ENCODE measurements at regions not wholly inside any gene's neighbourhood (a gene's known extent, or its start where the extent isn't known, plus 50 kb on each side); places are given as distances from the start of the nearest gene placed in this dataset.

DNA sequence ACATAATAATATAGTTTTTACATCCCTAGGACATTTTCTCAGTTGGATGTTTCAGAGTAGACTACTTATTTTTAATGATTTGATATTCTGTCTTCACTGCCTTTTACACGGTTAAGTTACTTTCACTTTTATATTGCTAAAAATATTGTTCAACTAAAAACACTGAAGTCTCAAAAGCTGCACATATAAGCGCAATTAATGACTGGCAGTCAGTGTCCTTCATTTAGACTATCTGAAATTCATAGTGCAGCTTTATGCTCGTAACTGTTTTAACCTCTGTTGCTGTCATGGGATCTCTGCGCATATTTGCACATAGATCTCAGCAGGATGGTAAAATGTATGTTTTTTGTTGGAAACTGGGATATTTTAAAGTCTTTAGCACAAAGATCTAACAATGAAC is 864.3 kb downstream of the SLITRK6 start:
- TF ChIP-seq EP300 (IDR thresholded peaks at IDR 0.05) = no peak
- TF ChIP-seq POLR2AphosphoS5 (IDR thresholded peaks at IDR 0.05) = no peak
- no peaks in the 10 kb centered on the region for H3K9me3 ChIP-seq
- no peak overlapping the region for H3K27ac ChIP-seq
- H3K27me3 ChIP-seq = no peaks in the 10 kb centered on the region
- intact Hi-C loops (cut with DNase I; ENCODE audit: low total_unique reads) = no loop called here
- peak overlapping the region in 1 of 4 donors; percentile 20 for H3K4me3 ChIP-seq
- 48 to 65% (median 62%) methylated on average over 4 of the region's 4 CpGs for WGBS, 5 donors
- no peaks in the 10 kb centered on the region for H3K36me3 ChIP-seq
- DNase-seq = no peak
- no peaks in the 10 kb centered on the region for H3K4me1 ChIP-seq

DNA sequence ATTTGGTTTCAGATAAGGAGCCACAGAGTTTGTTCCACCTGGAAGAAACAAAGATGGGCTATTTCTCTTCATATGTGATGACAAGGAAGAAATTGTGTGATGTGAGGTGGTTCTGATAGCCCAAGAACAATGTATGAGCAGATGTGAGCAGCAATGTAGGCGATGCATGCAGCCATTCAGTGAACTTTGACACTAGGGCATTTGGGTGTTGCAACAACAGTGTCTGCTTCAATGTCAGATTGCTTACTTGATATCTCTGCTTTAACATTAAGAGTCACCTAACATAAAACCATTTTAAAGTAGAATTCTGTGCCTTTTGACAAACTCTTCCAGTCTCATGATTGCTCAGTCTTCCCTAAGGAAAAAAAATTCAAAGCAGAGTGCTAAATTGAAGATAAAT is 865.4 kb downstream of the SLITRK6 start:
- Histone ChIP-seq H3K27me3 (no peaks in the 10 kb centered on the region), H3K4me3 (no peak overlapping the region), H3K36me3 (no peaks in the 10 kb centered on the region), H3K4me1 (no peaks in the 10 kb centered on the region), H3K27ac (no peak overlapping the region), H3K9me3 (no peaks in the 10 kb centered on the region)
- 41 to 90% (median 53%) methylated on average over 1 of the region's 1 CpG for WGBS, 5 donors
- TF ChIP-seq POLR2A (IDR thresholded peaks at IDR 0.05) (no peak), POLR2AphosphoS5 (IDR thresholded peaks at IDR 0.05) (no peak), EP300 (IDR thresholded peaks at IDR 0.05) (no peak)
- TF ChIP-seq, protein P1, sequence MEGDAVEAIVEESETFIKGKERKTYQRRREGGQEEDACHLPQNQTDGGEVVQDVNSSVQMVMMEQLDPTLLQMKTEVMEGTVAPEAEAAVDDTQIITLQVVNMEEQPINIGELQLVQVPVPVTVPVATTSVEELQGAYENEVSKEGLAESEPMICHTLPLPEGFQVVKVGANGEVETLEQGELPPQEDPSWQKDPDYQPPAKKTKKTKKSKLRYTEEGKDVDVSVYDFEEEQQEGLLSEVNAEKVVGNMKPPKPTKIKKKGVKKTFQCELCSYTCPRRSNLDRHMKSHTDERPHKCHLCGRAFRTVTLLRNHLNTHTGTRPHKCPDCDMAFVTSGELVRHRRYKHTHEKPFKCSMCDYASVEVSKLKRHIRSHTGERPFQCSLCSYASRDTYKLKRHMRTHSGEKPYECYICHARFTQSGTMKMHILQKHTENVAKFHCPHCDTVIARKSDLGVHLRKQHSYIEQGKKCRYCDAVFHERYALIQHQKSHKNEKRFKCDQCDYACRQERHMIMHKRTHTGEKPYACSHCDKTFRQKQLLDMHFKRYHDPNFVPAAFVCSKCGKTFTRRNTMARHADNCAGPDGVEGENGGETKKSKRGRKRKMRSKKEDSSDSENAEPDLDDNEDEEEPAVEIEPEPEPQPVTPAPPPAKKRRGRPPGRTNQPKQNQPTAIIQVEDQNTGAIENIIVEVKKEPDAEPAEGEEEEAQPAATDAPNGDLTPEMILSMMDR (IDR thresholded peaks at IDR 0.05) = no peak
- no peak for DNase-seq
- intact Hi-C loops (cut with DNase I; ENCODE audit: low total_unique reads) = no loop called here

DNA sequence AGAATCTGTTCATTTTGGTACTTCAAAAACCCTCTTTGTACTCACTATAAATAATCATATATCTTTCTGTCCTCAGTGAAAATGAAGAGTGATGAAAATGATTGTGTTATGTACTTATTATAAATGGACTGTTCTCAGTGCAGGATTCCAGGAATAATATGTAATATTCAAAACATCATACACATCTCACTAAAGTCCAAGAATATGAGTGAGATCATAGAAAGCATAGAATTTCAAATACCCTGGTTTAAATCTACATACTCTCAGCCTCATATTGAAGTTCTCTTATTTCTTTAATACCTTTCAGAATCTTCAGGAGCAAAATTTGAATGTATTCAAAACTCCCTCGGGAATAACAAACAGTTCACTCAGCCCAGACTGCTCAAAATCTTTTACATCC is 868.0 kb downstream of the SLITRK6 start:
- no peak for DNase-seq
- no peaks in the 10 kb centered on the region for H3K4me1 ChIP-seq
- no peaks in the 10 kb centered on the region for H3K36me3 ChIP-seq
- H3K9me3 ChIP-seq = no peaks in the 10 kb centered on the region
- 51 to 76% (median 62%) methylated on average over 1 of the region's 1 CpG for WGBS, 5 donors
- H3K27ac ChIP-seq = no peak overlapping the region
- TF ChIP-seq EP300 (IDR thresholded peaks at IDR 0.05) = no peak
- no peak for TF ChIP-seq POLR2A (IDR thresholded peaks at IDR 0.05)
- intact Hi-C loops (cut with DNase I; ENCODE audit: low total_unique reads) = no loop called here
- H3K4me3 ChIP-seq = no peak overlapping the region
- H3K27me3 ChIP-seq = no peaks in the 10 kb centered on the region

DNA sequence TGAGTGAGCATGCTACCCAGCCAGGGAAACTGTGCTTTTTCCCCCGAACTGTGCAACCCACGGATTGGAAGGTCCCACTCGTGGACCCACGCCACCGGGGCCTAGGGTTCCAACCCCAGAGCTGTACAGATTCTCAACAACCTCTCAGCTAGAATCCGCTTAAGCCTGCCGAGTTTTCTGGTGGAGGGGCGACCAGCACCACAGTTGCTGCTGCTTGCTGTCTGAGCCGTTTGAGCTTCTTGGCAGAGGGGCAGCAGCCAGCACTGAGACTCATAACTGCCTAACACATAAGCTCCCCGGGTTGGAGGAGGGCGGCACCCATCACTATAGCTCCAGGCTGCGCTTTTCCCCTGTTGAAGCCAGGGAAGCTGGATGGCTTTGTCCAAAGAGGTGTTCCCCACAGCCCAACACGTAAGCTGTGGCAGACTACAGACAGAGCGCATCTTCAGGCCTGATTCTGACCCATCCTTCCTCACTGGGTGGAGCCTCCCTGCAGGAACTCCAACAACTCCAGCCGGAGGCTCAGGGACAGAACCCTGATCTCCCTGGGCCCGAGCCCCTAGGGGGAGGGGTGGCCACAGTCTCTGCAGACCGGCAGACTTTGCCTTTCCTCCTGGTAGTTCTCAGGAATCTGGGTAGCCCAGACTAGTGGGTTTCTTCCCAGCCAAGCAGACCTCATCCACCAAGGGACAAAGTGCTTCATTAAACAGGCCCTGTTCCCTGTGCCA is 871.6 kb downstream of the SLITRK6 start:
- Histone ChIP-seq H3K4me3 (no peak overlapping the region), H3K27ac (no peak overlapping the region), H3K27me3 (no peaks in the 10 kb centered on the region), H3K9me3 (no peaks in the 10 kb centered on the region), H3K36me3 (no peaks in the 10 kb centered on the region), H3K4me1 (no peaks in the 10 kb centered on the region)
- no peak for DNase-seq
- 87 to 93% (median 89%) methylated on average over 10 to 17 of the region's 17 CpGs for WGBS, 5 donors
- intact Hi-C loops (cut with DNase I; ENCODE audit: low total_unique reads) = no loop called here
- TF ChIP-seq, protein P1 (IDR thresholded peaks at IDR 0.05) = no peak
- TF ChIP-seq EP300 (IDR thresholded peaks at IDR 0.05) = no peak
- TF ChIP-seq POLR2A (IDR thresholded peaks at IDR 0.05) = no peak

DNA sequence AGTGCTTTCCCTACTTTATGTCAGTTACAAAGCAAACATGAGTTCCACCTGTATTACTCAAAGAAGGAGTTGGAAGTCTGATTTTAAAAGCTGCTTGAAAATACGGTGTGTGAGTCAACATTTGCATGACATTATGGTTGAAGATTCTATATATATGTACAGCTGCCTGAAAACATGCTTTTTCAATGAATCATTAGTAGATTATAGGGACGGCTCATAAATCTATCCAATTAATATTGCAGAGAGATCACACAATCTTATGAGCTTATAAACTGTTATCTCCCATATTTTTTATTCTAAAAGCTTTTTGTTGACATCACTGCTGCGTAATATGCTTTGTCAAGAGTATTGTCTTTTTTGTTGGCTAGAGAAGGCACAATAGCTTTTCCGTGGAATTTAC is 873.8 kb downstream of the SLITRK6 start:
- Histone ChIP-seq H3K27me3 (no peaks in the 10 kb centered on the region), H3K4me3 (no peak overlapping the region), H3K36me3 (no peaks in the 10 kb centered on the region), H3K9me3 (no peaks in the 10 kb centered on the region), H3K27ac (no peak overlapping the region), H3K4me1 (no peaks in the 10 kb centered on the region)
- no peak for DNase-seq
- 66 to 73% (median 68%) methylated on average over 4 of the region's 4 CpGs for WGBS, 5 donors
- intact Hi-C loops (cut with DNase I; ENCODE audit: low total_unique reads) = no loop called here
- TF ChIP-seq POLR2A (IDR thresholded peaks at IDR 0.05) (no peak), POLR2AphosphoS5 (IDR thresholded peaks at IDR 0.05) (no peak), EP300 (IDR thresholded peaks at IDR 0.05) (no peak)
- TF ChIP-seq, protein P1 (IDR thresholded peaks at IDR 0.05) = no peak

Data from stomach (tissue), 8 donors.